ENCODE measurements at regions not wholly inside any gene's neighbourhood (a gene's known extent, or its start where the extent isn't known, plus 50 kb on each side); places are given as distances from the start of the nearest gene placed in this dataset.

DNA sequence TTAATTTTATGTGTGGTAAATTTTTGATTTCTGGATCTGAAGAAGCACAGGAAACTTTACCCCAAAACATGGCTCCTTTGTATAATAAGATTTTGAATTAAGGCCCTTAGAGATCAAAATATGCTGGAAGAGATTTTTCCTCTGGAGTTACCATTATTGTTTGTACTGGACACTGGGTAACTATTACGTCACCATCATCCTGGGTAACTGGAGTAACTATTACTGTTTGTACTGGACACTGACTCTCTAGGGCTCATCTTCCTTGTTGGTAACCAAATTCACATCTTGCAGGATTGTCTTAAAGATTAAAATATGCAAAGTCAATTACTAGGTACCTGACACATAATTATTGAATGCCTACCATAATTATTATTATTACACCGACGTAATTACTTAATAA, 593.8 kb upstream of the GOT2 start:
- TF ChIP-seq, protein P1, sequence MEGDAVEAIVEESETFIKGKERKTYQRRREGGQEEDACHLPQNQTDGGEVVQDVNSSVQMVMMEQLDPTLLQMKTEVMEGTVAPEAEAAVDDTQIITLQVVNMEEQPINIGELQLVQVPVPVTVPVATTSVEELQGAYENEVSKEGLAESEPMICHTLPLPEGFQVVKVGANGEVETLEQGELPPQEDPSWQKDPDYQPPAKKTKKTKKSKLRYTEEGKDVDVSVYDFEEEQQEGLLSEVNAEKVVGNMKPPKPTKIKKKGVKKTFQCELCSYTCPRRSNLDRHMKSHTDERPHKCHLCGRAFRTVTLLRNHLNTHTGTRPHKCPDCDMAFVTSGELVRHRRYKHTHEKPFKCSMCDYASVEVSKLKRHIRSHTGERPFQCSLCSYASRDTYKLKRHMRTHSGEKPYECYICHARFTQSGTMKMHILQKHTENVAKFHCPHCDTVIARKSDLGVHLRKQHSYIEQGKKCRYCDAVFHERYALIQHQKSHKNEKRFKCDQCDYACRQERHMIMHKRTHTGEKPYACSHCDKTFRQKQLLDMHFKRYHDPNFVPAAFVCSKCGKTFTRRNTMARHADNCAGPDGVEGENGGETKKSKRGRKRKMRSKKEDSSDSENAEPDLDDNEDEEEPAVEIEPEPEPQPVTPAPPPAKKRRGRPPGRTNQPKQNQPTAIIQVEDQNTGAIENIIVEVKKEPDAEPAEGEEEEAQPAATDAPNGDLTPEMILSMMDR (IDR thresholded peaks at IDR 0.05), result no peak
- TF ChIP-seq EP300 (IDR thresholded peaks at IDR 0.05) (no peak), POLR2AphosphoS5 (IDR thresholded peaks at IDR 0.05) (no peak)

Measured in upper lobe of left lung (tissue), 4 donors.